NCI-H82 treated with DMSO at 0.1 percent for 48 hours (cell line): ENCODE measurements at regions not wholly inside any gene's neighbourhood (a gene's known extent, or its start where the extent isn't known, plus 50 kb on each side); places are given as distances from the start of the nearest gene placed in this dataset.

ENCODE experiments used
- DNase-seq: peaks from one replicate; lab custom pipeline; 2025; ENCODE audit not compliant: unreplicated experiment; lab: John Stamatoyannopoulos, UW

- DNase-seq: no peak
Measured at GRCh38 chr14:38904959-38905358, 198.1 kb downstream of the SEC23A start.

GRCh38 chr14:38901791-38902190 lies 201.2 kb downstream of the SEC23A start:
- DNase-seq: no peak

GRCh38 chr14:38900887-38901286 lies 202.1 kb downstream of the SEC23A start:
- no peak for DNase-seq

GRCh38 chr14:38887696-38888095 lies 215.3 kb downstream of the SEC23A start:
- DNase-seq: no peak

GRCh38 chr14:38884109-38884508 lies 218.9 kb downstream of the SEC23A start:
- DNase-seq: no peak

- no peak for DNase-seq
Measured at GRCh38 chr14:38883127-38883526, 219.9 kb downstream of the SEC23A start.

GRCh38 chr14:38882533-38882932 lies 220.5 kb downstream of the SEC23A start:
- DNase-seq: no peak

GRCh38 chr14:38880643-38881524 lies 222.2 kb downstream of the SEC23A start:
- no peak for DNase-seq

- no peak for DNase-seq
Measured at GRCh38 chr14:38877744-38878388, 225.2 kb downstream of the SEC23A start.

GRCh38 chr14:38874721-38875120 lies 228.3 kb downstream of the SEC23A start:
- DNase-seq: no peak

- DNase-seq: no peak
Measured at GRCh38 chr14:38873941-38874612, 229.0 kb downstream of the SEC23A start.

GRCh38 chr14:38870296-38870836 lies 232.7 kb downstream of the SEC23A start:
- DNase-seq: no peak

GRCh38 chr14:38868399-38869290 lies 234.4 kb downstream of the SEC23A start:
- no peak for DNase-seq

- DNase-seq: peak; percentile 30
Measured at GRCh38 chr14:38867561-38868150, 235.4 kb downstream of the SEC23A start.

- no peak for DNase-seq
Measured at GRCh38 chr14:38866461-38866860, 236.6 kb downstream of the SEC23A start.

GRCh38 chr14:38862366-38862765 lies 240.7 kb downstream of the SEC23A start:
- DNase-seq: no peak

- no peak for DNase-seq
Measured at GRCh38 chr14:38860530-38860929, 242.5 kb downstream of the SEC23A start.

- no peak for DNase-seq
Measured at GRCh38 chr14:38856798-38857197, 246.2 kb downstream of the SEC23A start.

- DNase-seq: no peak
Measured at GRCh38 chr14:38855513-38855912, 247.5 kb downstream of the SEC23A start.

- no peak for DNase-seq
Measured at GRCh38 chr14:38851111-38851510, 251.9 kb downstream of the SEC23A start.
